ENCODE measurements at regions not wholly inside any gene's neighbourhood (a gene's known extent, or its start where the extent isn't known, plus 50 kb on each side); places are given as distances from the start of the nearest gene placed in this dataset.

- H3K27ac ChIP-seq = no peak overlapping the region
- TF ChIP-seq POLR2A (IDR thresholded peaks at IDR 0.05) = no peak
- TF ChIP-seq, protein P1, sequence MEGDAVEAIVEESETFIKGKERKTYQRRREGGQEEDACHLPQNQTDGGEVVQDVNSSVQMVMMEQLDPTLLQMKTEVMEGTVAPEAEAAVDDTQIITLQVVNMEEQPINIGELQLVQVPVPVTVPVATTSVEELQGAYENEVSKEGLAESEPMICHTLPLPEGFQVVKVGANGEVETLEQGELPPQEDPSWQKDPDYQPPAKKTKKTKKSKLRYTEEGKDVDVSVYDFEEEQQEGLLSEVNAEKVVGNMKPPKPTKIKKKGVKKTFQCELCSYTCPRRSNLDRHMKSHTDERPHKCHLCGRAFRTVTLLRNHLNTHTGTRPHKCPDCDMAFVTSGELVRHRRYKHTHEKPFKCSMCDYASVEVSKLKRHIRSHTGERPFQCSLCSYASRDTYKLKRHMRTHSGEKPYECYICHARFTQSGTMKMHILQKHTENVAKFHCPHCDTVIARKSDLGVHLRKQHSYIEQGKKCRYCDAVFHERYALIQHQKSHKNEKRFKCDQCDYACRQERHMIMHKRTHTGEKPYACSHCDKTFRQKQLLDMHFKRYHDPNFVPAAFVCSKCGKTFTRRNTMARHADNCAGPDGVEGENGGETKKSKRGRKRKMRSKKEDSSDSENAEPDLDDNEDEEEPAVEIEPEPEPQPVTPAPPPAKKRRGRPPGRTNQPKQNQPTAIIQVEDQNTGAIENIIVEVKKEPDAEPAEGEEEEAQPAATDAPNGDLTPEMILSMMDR (IDR thresholded peaks at IDR 0.05) = no peak
- no peak for TF ChIP-seq EP300 (IDR thresholded peaks at IDR 0.05)
- no peak for TF ChIP-seq POLR2AphosphoS5 (IDR thresholded peaks at IDR 0.05)
- no peak for DNase-seq
- H3K9me3 ChIP-seq = no peaks in the 10 kb centered on the region
- 67 to 70% methylated on average over 4 of the region's 4 CpGs for WGBS, 2 donors
- H3K36me3 ChIP-seq = no peaks in the 10 kb centered on the region
- H3K4me3 ChIP-seq = no peak overlapping the region
- intact Hi-C loops (cut with DNase I) = no loop called here
- no peaks in the 10 kb centered on the region for H3K4me1 ChIP-seq
- H3K27me3 ChIP-seq = no peaks in the 10 kb centered on the region
These were observed 538.0 kb upstream of the PLXNA2 start for GRCh38 chr1:208782186-208782585.

DNA sequence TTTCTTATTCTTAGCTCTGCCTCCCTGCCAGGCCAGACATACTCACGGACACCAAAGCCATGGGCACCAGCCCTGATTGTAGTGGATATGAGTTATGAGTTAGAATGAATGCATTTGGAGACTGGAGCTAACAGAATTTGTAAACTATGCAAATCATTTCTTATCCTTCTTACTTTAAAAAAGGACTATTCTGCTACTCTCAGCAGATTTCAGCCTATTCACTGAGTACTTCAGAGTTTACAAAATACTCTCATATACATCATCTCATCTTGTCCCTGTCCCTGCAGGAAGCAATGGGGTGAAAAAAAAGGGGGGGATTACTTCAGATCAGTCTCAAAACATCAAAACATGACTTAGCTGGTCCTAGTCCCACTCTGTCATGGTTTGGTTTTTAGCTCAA, 541.4 kb upstream of the PLXNA2 start:
- Histone ChIP-seq H3K9me3 (no peaks in the 10 kb centered on the region), H3K27me3 (no peaks in the 10 kb centered on the region), H3K27ac (no peak overlapping the region), H3K36me3 (no peaks in the 10 kb centered on the region), H3K4me3 (no peak overlapping the region), H3K4me1 (no peaks in the 10 kb centered on the region)
- TF ChIP-seq, protein P1 (IDR thresholded peaks at IDR 0.05) = no peak
- TF ChIP-seq POLR2AphosphoS5 (IDR thresholded peaks at IDR 0.05) = no peak
- WGBS, 2 donors = 88 to 91% methylated on average over 1 of the region's 1 CpG
- intact Hi-C loops (cut with DNase I) = no loop called here
- no peak for DNase-seq

GRCh38 chr1:208787219-208787618, 543.0 kb upstream of the PLXNA2 start:
- TF ChIP-seq EP300 (IDR thresholded peaks at IDR 0.05) (no peak), POLR2AphosphoS5 (IDR thresholded peaks at IDR 0.05) (no peak), POLR2A (IDR thresholded peaks at IDR 0.05) (no peak)
- TF ChIP-seq, protein P1 (IDR thresholded peaks at IDR 0.05) = no peak
- Histone ChIP-seq H3K27ac (no peak overlapping the region), H3K27me3 (no peaks in the 10 kb centered on the region), H3K36me3 (no peaks in the 10 kb centered on the region), H3K4me3 (no peak overlapping the region), H3K9me3 (no peaks in the 10 kb centered on the region), H3K4me1 (no peaks in the 10 kb centered on the region)
- intact Hi-C loops (cut with DNase I) = no loop called here
- WGBS, 2 donors = 80 to 83% methylated on average over 3 of the region's 3 CpGs
- no peak for DNase-seq

GRCh38 chr1:208788013-208788540, 543.9 kb upstream of the PLXNA2 start:
- 78 to 84% methylated on average over 1 of the region's 1 CpG for WGBS, 2 donors
- H3K9me3 ChIP-seq = no peaks in the 10 kb centered on the region
- no peaks in the 10 kb centered on the region for H3K27me3 ChIP-seq
- no peaks in the 10 kb centered on the region for H3K4me1 ChIP-seq
- H3K4me3 ChIP-seq = no peak overlapping the region
- no peaks in the 10 kb centered on the region for H3K36me3 ChIP-seq
- intact Hi-C loops (cut with DNase I) = no loop called here
- no peak for TF ChIP-seq POLR2AphosphoS5 (IDR thresholded peaks at IDR 0.05)
- TF ChIP-seq, protein P1 (IDR thresholded peaks at IDR 0.05) = no peak
- TF ChIP-seq POLR2A (IDR thresholded peaks at IDR 0.05) = no peak
- no peak for TF ChIP-seq EP300 (IDR thresholded peaks at IDR 0.05)
- H3K27ac ChIP-seq = no peak overlapping the region
- DNase-seq = no peak

DNA sequence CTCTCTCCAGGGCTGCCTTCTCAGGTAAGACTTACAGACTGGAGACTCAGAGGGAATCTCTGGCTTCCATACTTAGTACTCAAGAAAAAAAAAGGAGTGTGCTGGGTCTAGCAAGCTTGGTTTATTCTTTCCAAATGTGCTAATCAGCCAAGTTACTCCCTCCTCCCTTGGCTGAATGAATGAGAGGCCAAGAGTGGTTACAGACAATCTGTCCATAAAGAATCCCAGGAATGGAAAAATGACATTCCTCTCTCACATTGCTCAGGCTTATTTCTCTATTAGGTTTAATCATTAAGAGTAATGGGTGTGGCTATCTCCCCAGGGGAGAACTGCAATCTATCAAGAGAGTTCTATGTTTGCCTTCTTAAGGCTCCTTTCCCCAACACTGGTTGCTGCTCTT, 547.3 kb upstream of the PLXNA2 start:
- H3K27ac ChIP-seq = no peak overlapping the region
- TF ChIP-seq EP300 (IDR thresholded peaks at IDR 0.05) (no peak), POLR2A (IDR thresholded peaks at IDR 0.05) (no peak), POLR2AphosphoS5 (IDR thresholded peaks at IDR 0.05) (no peak)
- TF ChIP-seq, protein P1 (IDR thresholded peaks at IDR 0.05) = no peak
- H3K4me3 ChIP-seq = no peak overlapping the region
- no peaks in the 10 kb centered on the region for H3K27me3 ChIP-seq
- DNase-seq = no peak
- H3K4me1 ChIP-seq = no peaks in the 10 kb centered on the region
- H3K36me3 ChIP-seq = no peaks in the 10 kb centered on the region
- no peaks in the 10 kb centered on the region for H3K9me3 ChIP-seq
- intact Hi-C loops (cut with DNase I) = no loop called here

Data from sigmoid colon (tissue), 6 donors.